HepG2 (cell line): ENCODE measurements at regions not wholly inside any gene's neighbourhood (a gene's known extent, or its start where the extent isn't known, plus 50 kb on each side); places are given as distances from the start of the nearest gene placed in this dataset.

Experiments
- ATAC-seq: fragments of 200-7000 bp; cut with Tn5 transposase; 3 replicates; pipeline ENCODE4 v1.9.1; 2020; ENCODE audit warnings: mild to moderate bottlenecking, moderate library complexity
- BruUV-seq: library from RNA; stranded (reverse); fragments of 400-500 nt; replicated peaks from 2 replicates; lab custom pipeline; 2021; lab: Mats Ljungman, UMichigan
- CTCF ChIA-PET: fragments of 300-600 bp; formaldehyde crosslinking; extraction: SDS; loops from one replicate; lab custom pipeline; 2021; ENCODE audit warnings: low total read pairs, inconsistent platforms, low intra/inter-chr PET ratio; lab: Yijun Ruan, JAX
- POLR2A ChIA-PET: fragments of 350-600 bp; sonication (Branson Sonifier 250); formaldehyde crosslinking; loops from one replicate; lab custom pipeline; 2020; ENCODE audit warnings: antibody characterized with exemption, inconsistent platforms; lab: Yijun Ruan, JAX
- DNase-seq: peaks from one replicate; pipeline ENCODE4 v3.0.0-alpha.2; 2015; ENCODE audit warnings: low spot score
- FAIRE-seq: peaks from 3 replicates; lab custom pipeline; 2011; peaks lifted over from hg19 to GRCh38; lab: Jason Lieb, UNC
- H2AFZ ChIP-seq: one replicate; pipeline ENCODE4 v1.6.1; 2011; ENCODE audit warnings: low read length, inconsistent platforms
- H3K27ac ChIP-seq: fragments of 300-600 bp; 3 replicates; pipeline ENCODE4 v1.8.0; 2011; ENCODE audit warnings: mixed run types, mild to moderate bottlenecking, mixed read lengths, low read length, inconsistent platforms; ENCODE audit not compliant: insufficient read depth; ENCODE audit errors: extremely low read length
- H3K27me3 ChIP-seq, 2 experiments: fragments of 200-600 bp in 1 of 2; 2 replicates in 1 of 2; 3 replicates in 1 of 2; pipeline versions ENCODE4 v1.6.0 to v1.8.0; 2011; ENCODE audit warnings: low read length in 2 of 2, mild to moderate bottlenecking in 2 of 2, moderate library complexity in 2 of 2, inconsistent platforms in 1 of 2; ENCODE audit not compliant: insufficient read depth in 2 of 2, control insufficient read depth in 1 of 2
- H3K36me3 ChIP-seq, 2 experiments: fragments of 200-600 bp in 1 of 2; replicated peaks in 1 of 2; 2 replicates in 1 of 2; 3 replicates in 1 of 2; pipeline versions ENCODE4 v1.5.1 to v1.8.0; 2011; ENCODE audit warnings: low read length in 2 of 2, inconsistent platforms in 1 of 2; ENCODE audit not compliant: insufficient read depth in 2 of 2, control insufficient read depth in 1 of 2
- H3K4me1 ChIP-seq: 2 replicates; pipeline ENCODE4 v1.5.1; 2012; ENCODE audit warnings: low read length, inconsistent platforms; ENCODE audit not compliant: insufficient read depth
- H3K4me2 ChIP-seq: 2 replicates; pipeline ENCODE4 v1.6.0; 2011; ENCODE audit warnings: low read depth, low read length, inconsistent platforms
- H3K4me3 ChIP-seq, 3 experiments: fragments of 200-600 bp in 1 of 3; sonication (generic), shearing (Covaris generic) in 1 of 3; replicated peaks in 1 of 3; 2 replicates each; pipeline ENCODE4 v1.5.1; 2011 to 2016; ENCODE audit warnings: low read length in 3 of 3, inconsistent platforms in 2 of 3, low read depth in 2 of 3, mild to moderate bottlenecking in 2 of 3, control low read depth in 1 of 3, mixed read lengths in 1 of 3; ENCODE audit not compliant: insufficient read depth in 1 of 3
- H3K79me2 ChIP-seq: one replicate; pipeline ENCODE4 v1.6.1; 2011; ENCODE audit warnings: low read length, inconsistent platforms; ENCODE audit not compliant: insufficient read depth
- H3K9ac ChIP-seq: 2 replicates; pipeline ENCODE4 v1.6.0; 2011; ENCODE audit warnings: mild to moderate bottlenecking, low read depth, low read length, inconsistent platforms; ENCODE audit not compliant: insufficient read depth
- H3K9me3 ChIP-seq: 2 replicates; pipeline ENCODE4 v1.5.1; 2012; ENCODE audit warnings: mild to moderate bottlenecking, low read length
- H4K20me1 ChIP-seq: 2 replicates; pipeline ENCODE4 v1.6.0; 2011; ENCODE audit warnings: inconsistent platforms, mild to moderate bottlenecking, low read length, moderate library complexity; ENCODE audit not compliant: insufficient read depth
- ERF ChIP-seq: IDR thresholded peaks from 2 replicates; pipeline ENCODE4 v1.6.1; 2018; ENCODE audit warnings: missing biosample characterization, missing genetic modification reagents
- FOXP1 ChIP-seq, 2 experiments: fragments of 450-650 bp in 1 of 2; IDR thresholded peaks; 2 replicates each; pipeline ENCODE4 v1.6.1; 2017 to 2018; ENCODE audit warnings: antibody characterized with exemption in 1 of 2
- HMGXB3 ChIP-seq: sonication (generic); formaldehyde crosslinking; IDR thresholded peaks from 2 replicates; pipeline ENCODE4 v1.4.0; 2020; ENCODE audit warnings: missing genetic modification reagents, borderline replicate concordance
- HNF4G ChIP-seq, 2 experiments: sonication (generic) in 1 of 2; formaldehyde crosslinking in 1 of 2; IDR thresholded peaks; 2 replicates each; pipeline versions ENCODE4 v1.4.0 to v1.6.1; 2011 to 2020; ENCODE audit warnings: borderline replicate concordance in 2 of 2, low read depth in 2 of 2, mild to moderate bottlenecking in 2 of 2, low read length in 1 of 2, missing genetic modification reagents in 1 of 2, moderate library complexity in 1 of 2
- HNRNPUL1 ChIP-seq: fragments of 200-400 bp; formaldehyde crosslinking; IDR thresholded peaks from 2 replicates; pipeline ENCODE4 v1.6.1; 2017; ENCODE audit warnings: low read depth, mild to moderate bottlenecking, low read length, moderate library complexity
- MED13 ChIP-seq: sonication (generic); formaldehyde crosslinking; IDR thresholded peaks from 2 replicates; pipeline ENCODE4 v1.5.0; 2020; ENCODE audit warnings: missing genetic modification reagents
- NBN ChIP-seq: fragments of 450-650 bp; conservative IDR thresholded peaks from 2 replicates; pipeline ENCODE4 v1.6.1; 2017
- TBX3 ChIP-seq: fragments of 450-650 bp; IDR thresholded peaks from 2 replicates; pipeline ENCODE4 v1.6.1; 2017; ENCODE audit warnings: antibody characterized with exemption, mild to moderate bottlenecking, inconsistent platforms, borderline replicate concordance
- TRIM24 ChIP-seq: sonication (generic); formaldehyde crosslinking; IDR thresholded peaks from 2 replicates; pipeline ENCODE4 v1.8.0; 2022; ENCODE audit warnings: mild to moderate bottlenecking, missing genetic modification reagents
- ZKSCAN5 ChIP-seq: sonication (generic); formaldehyde crosslinking; IDR thresholded peaks from 2 replicates; pipeline ENCODE4 v1.5.1; 2020; ENCODE audit warnings: mild to moderate bottlenecking, missing genetic modification reagents
- ZNF251 ChIP-seq: sonication (generic); formaldehyde crosslinking; IDR thresholded peaks from 2 replicates; pipeline ENCODE4 v1.9.0; 2021; ENCODE audit warnings: mild to moderate bottlenecking, missing genetic modification reagents
- ZNF749 ChIP-seq: sonication (generic); formaldehyde crosslinking; IDR thresholded peaks from 2 replicates; pipeline ENCODE4 v1.8.0; 2022; ENCODE audit warnings: mild to moderate bottlenecking, missing genetic modification reagents, moderate library complexity, borderline replicate concordance
- WGBS: methylation state at CpG from one replicate; pipeline ENCODE4 v1.1.6; 2017; ENCODE audit warnings: low lambda C conversion rate; 5-methylcytosine and 5-hydroxymethylcytosine counted together
- in situ Hi-C: cut with HindIII; loops from 2 replicates; pipeline ENCODE4 v1.10.0; 2017; ENCODE audit warnings: low pct_unique_long_range_greater_than_20kb; ENCODE audit not compliant: extremely low pct_ligation_motif_present
- intact Hi-C: fragments of 100-400 bp; cut with micrococcal nuclease; formaldehyde crosslinking; loops from one replicate; pipeline ENCODE4 v1.10.0; 2022; ENCODE audit not compliant: unreplicated experiment
- TF ChIP-seq, protein P1 (sequence below): IDR thresholded peaks from 2 replicates; pipeline ENCODE4 v1.6.1; 2012; ENCODE audit warnings: inconsistent platforms
- TF ChIP-seq, protein P2 (sequence below): sonication (generic); formaldehyde crosslinking; IDR thresholded peaks from 2 replicates; pipeline ENCODE4 v1.4.0; 2020; ENCODE audit warnings: missing genetic modification reagents

DNA sequence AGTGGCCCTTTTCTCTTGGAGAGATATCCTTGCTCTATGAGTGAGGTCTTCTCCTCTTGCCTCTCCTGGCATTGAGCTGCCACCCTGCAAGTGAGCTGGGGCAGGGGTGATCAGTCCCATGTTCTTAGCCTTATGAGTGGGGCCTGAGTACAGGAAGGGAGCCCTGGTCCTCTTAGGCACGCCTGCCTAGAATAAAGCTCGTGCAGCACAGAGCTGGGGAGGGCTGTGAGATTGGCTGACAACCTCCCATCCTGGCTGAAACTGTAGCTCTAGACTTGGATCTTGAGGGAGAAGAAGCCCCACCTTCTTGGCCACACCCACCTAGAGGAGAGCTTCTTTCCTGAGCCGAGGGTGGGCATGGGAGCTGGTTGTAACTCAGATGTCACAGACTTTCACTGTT, 305.0 kb upstream of the ZNF32 start:
- DNase-seq (no peak), FAIRE-seq (no peak), ATAC-seq (no peak)
- Histone ChIP-seq H3K4me2 (no peak overlapping the region), H3K9ac (no peak overlapping the region), H3K9me3 (no peaks in the 10 kb centered on the region), H2AFZ (no peak overlapping the region), H3K79me2 (no peaks in the 10 kb centered on the region), H3K4me1 (no peaks in the 10 kb centered on the region), H3K27ac (no peak overlapping the region), H4K20me1 (no peaks in the 10 kb centered on the region), H3K4me3 (no peak overlapping the region), H3K36me3 (no peaks in the 10 kb centered on the region), H3K27me3 (no peaks in the 10 kb centered on the region)
- ChIA-PET CTCF (no interaction called here), POLR2A (no interaction called here)
- BruUV-seq: no TSS peak
- intact Hi-C loops: no loop called here
- WGBS: 0% methylated on average over 3 of the region's 3 CpGs
- no peak for TF ChIP-seq TBX3
- TF ChIP-seq MED13 (CRISPR knock-in tag): no peak
- no peak for TF ChIP-seq ZNF251 (CRISPR knock-in tag)
- TF ChIP-seq, protein P1, sequence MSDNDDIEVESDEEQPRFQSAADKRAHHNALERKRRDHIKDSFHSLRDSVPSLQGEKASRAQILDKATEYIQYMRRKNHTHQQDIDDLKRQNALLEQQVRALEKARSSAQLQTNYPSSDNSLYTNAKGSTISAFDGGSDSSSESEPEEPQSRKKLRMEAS: no peak
- no peak for TF ChIP-seq TRIM24 (CRISPR knock-in tag)
- no peak for TF ChIP-seq FOXP1 (IDR thresholded peaks at IDR 0.05)
- no peak for TF ChIP-seq FOXP1 (CRISPR knock-in tag; IDR thresholded peaks at IDR 0.05)
- TF ChIP-seq ZKSCAN5 (CRISPR knock-in tag): no peak
- TF ChIP-seq ZNF749 (CRISPR knock-in tag): no peak
- TF ChIP-seq, protein P2, sequence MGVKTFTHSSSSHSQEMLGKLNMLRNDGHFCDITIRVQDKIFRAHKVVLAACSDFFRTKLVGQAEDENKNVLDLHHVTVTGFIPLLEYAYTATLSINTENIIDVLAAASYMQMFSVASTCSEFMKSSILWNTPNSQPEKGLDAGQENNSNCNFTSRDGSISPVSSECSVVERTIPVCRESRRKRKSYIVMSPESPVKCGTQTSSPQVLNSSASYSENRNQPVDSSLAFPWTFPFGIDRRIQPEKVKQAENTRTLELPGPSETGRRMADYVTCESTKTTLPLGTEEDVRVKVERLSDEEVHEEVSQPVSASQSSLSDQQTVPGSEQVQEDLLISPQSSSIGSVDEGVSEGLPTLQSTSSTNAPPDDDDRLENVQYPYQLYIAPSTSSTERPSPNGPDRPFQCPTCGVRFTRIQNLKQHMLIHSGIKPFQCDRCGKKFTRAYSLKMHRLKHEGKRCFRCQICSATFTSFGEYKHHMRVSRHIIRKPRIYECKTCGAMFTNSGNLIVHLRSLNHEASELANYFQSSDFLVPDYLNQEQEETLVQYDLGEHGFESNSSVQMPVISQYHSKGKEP: no peak
- TF ChIP-seq NBN: no peak
- no peak for TF ChIP-seq HMGXB3
- TF ChIP-seq HNF4G (IDR thresholded peaks at IDR 0.05; ENCODE audit: borderline replicate concordance, low read depth, low read length): no peak
- TF ChIP-seq HNF4G (CRISPR knock-in tag; IDR thresholded peaks at IDR 0.05; ENCODE audit: borderline replicate concordance, low read depth): no peak
- no peak for TF ChIP-seq ERF (CRISPR knock-in tag)
- no peak for TF ChIP-seq HNRNPUL1
- in situ Hi-C loops: no loop called here
